Testis (tissue), 2 donors: ENCODE measurements at regions not wholly inside any gene's neighbourhood (a gene's known extent, or its start where the extent isn't known, plus 50 kb on each side); places are given as distances from the start of the nearest gene placed in this dataset.

Experiments used
- CTCF ChIP-seq, 3 experiments: fragments of 450-650 bp in 2 of 3; fragments of 200-600 bp in 1 of 3; sonication (generic) in 1 of 3; IDR thresholded peaks; one replicate each; pipeline ENCODE4 v1.5.1; 2016 to 2019; ENCODE audit warnings: antibody characterized with exemption in 3 of 3, mild to moderate bottlenecking in 2 of 3, moderate library complexity in 1 of 3
- POLR2A ChIP-seq: fragments of 450-650 bp; IDR thresholded peaks from one replicate; pipeline ENCODE4 v1.6.1; 2017; ENCODE audit warnings: antibody characterized with exemption, mild to moderate bottlenecking, moderate library complexity

GRCh38 chr1:82538876-82539275 is 738.1 kb downstream of the ADGRL2 start:
- TF ChIP-seq POLR2A = no peak
- no peak for TF ChIP-seq CTCF (IDR thresholded peaks at IDR 0.05)
